HEK293 (cell line): ENCODE measurements at regions not wholly inside any gene's neighbourhood (a gene's known extent, or its start where the extent isn't known, plus 50 kb on each side); places are given as distances from the start of the nearest gene placed in this dataset.

ENCODE experiments used
- ATF2 ChIP-seq: fragments of 450-650 bp; formaldehyde crosslinking; IDR thresholded peaks from 2 replicates; pipeline ENCODE4 v1.5.1; 2016; ENCODE audit warnings: missing biosample characterization, missing genetic modification characterization, low read depth
- CTCF ChIP-seq: fragments of 450-650 bp; formaldehyde crosslinking; IDR thresholded peaks from 2 replicates; pipeline ENCODE4 v1.5.1; 2016; ENCODE audit warnings: missing biosample characterization, missing genetic modification characterization
- GLIS2 ChIP-seq: fragments of 450-650 bp; formaldehyde crosslinking; IDR thresholded peaks from 2 replicates; pipeline ENCODE4 v1.5.1; 2016; ENCODE audit warnings: missing biosample characterization, missing genetic modification characterization
- MYNN ChIP-seq: fragments of 450-650 bp; formaldehyde crosslinking; IDR thresholded peaks from 2 replicates; pipeline ENCODE4 v1.5.1; 2016; ENCODE audit warnings: missing biosample characterization, missing genetic modification characterization, borderline replicate concordance
- PATZ1 ChIP-seq: fragments of 450-650 bp; formaldehyde crosslinking; IDR thresholded peaks from 2 replicates; pipeline ENCODE4 v1.5.1; 2016; ENCODE audit warnings: missing biosample characterization, missing genetic modification characterization
- PBX3 ChIP-seq: sonication (generic); formaldehyde crosslinking; IDR thresholded peaks from 2 replicates; pipeline ENCODE4 v1.8.1; 2022; ENCODE audit warnings: mild to moderate bottlenecking, moderate library complexity, missing genetic modification reagents
- REPIN1 ChIP-seq: fragments of 450-650 bp; formaldehyde crosslinking; IDR thresholded peaks from 2 replicates; pipeline ENCODE4 v1.5.1; 2017; ENCODE audit warnings: missing biosample characterization, missing genetic modification characterization, low read depth
- SP2 ChIP-seq: fragments of 450-650 bp; formaldehyde crosslinking; IDR thresholded peaks from 2 replicates; pipeline ENCODE4 v1.5.1; 2016; ENCODE audit warnings: missing biosample characterization, missing genetic modification characterization
- YY1 ChIP-seq: fragments of 450-650 bp; formaldehyde crosslinking; IDR thresholded peaks from 2 replicates; pipeline ENCODE4 v1.5.1; 2018; ENCODE audit warnings: missing biosample characterization, missing genetic modification characterization
- ZBTB11 ChIP-seq: fragments of 450-650 bp; formaldehyde crosslinking; conservative IDR thresholded peaks from 2 replicates; pipeline ENCODE4 v1.5.1; 2016; ENCODE audit warnings: low read depth, missing biosample characterization, missing genetic modification characterization
- ZNF280C ChIP-seq: fragments of 450-650 bp; formaldehyde crosslinking; IDR thresholded peaks from 2 replicates; pipeline ENCODE4 v1.5.1; 2016; ENCODE audit warnings: missing biosample characterization, missing genetic modification characterization
- ZSCAN16 ChIP-seq: fragments of 450-650 bp; formaldehyde crosslinking; IDR thresholded peaks from 2 replicates; pipeline ENCODE4 v1.5.1; 2016; ENCODE audit warnings: missing biosample characterization, missing genetic modification characterization
- ZSCAN5A ChIP-seq: fragments of 450-650 bp; formaldehyde crosslinking; IDR thresholded peaks from 2 replicates; pipeline ENCODE4 v1.5.1; 2016; ENCODE audit warnings: missing biosample characterization, missing genetic modification characterization

GRCh38 chr3:69686056-69686455 is 53.2 kb upstream of the MITF start:
- TF ChIP-seq CTCF (tag by site-specific recombination) (no peak), PBX3 (no peak), MYNN (no peak), ATF2 (tag by site-specific recombination) (no peak), ZSCAN16 (tag by site-specific recombination) (no peak), REPIN1 (tag by site-specific recombination) (no peak), ZSCAN5A (tag by site-specific recombination) (no peak), ZBTB11 (tag by site-specific recombination) (no peak), GLIS2 (tag by site-specific recombination) (no peak), SP2 (no peak), YY1 (tag by site-specific recombination) (no peak), ZNF280C (no peak), PATZ1 (tag by site-specific recombination) (no peak)
